Lower lobe of right lung (tissue), 2 donors: ENCODE measurements at regions not wholly inside any gene's neighbourhood (a gene's known extent, or its start where the extent isn't known, plus 50 kb on each side); places are given as distances from the start of the nearest gene placed in this dataset.
"Not testable (repeated sequence)": the region's sequence is repeated elsewhere in the genome, so short reads cannot be mapped to it uniquely, and the experiment has no call there.

ENCODE experiments used
- ATAC-seq, 2 donors: fragments of 200-7000 bp; cut with Tn5 transposase; one replicate each; pipeline ENCODE4 v1.9.1; 2020 to 2022; ENCODE audit warnings: mild to moderate bottlenecking in 2 of 2, moderate library complexity in 2 of 2
- DNase-seq: peaks from one replicate; pipeline ENCODE4 v3.0.0-alpha.2; 2020
- H3K27ac ChIP-seq: fragments of 200-600 bp; one replicate; pipeline ENCODE4 v1.8.0; 2022
- H3K27me3 ChIP-seq: fragments of 200-600 bp; one replicate; pipeline ENCODE4 v1.8.0; 2022; ENCODE audit warnings: low read depth
- H3K36me3 ChIP-seq: fragments of 200-600 bp; one replicate; pipeline ENCODE4 v1.8.0; 2022; ENCODE audit warnings: mild to moderate bottlenecking
- H3K4me1 ChIP-seq: fragments of 200-600 bp; one replicate; pipeline ENCODE4 v1.8.0; 2022
- H3K4me3 ChIP-seq: fragments of 200-600 bp; one replicate; pipeline ENCODE4 v1.8.0; 2022; ENCODE audit warnings: mild to moderate bottlenecking
- H3K9me3 ChIP-seq: fragments of 200-600 bp; one replicate; pipeline ENCODE4 v1.8.0; 2022
- CTCF ChIP-seq: fragments of 200-600 bp; IDR thresholded peaks from one replicate; pipeline ENCODE4 v1.8.0; 2022; ENCODE audit warnings: antibody characterized with exemption, mild to moderate bottlenecking
- intact Hi-C: fragments of 100-400 bp; cut with DNase I; formaldehyde crosslinking; loops from one replicate; pipeline ENCODE4 v1.11.0; 2022
- donor health status: DM: no; HTN: yes; CAD: no; lungs with severe emphysema.

GRCh38 chr22:26770624-26771023, 113.2 kb downstream of the MIAT start:
- Histone ChIP-seq H3K4me3 (no peak overlapping the region), H3K9me3 (peaks cover 3% of the 10 kb centered on the region), H3K36me3 (no peaks in the 10 kb centered on the region), H3K27me3 (no peaks in the 10 kb centered on the region), H3K4me1 (no peaks in the 10 kb centered on the region), H3K27ac (no peak overlapping the region)
- intact Hi-C loops: no loop called here
- DNase-seq: no peak
- ATAC-seq: no peak
- TF ChIP-seq CTCF: no peak

- H3K4me1 ChIP-seq, ATAC-seq, H3K27me3 ChIP-seq, DNase-seq, H3K4me3 ChIP-seq, H3K9me3 ChIP-seq, intact Hi-C loops, H3K27ac ChIP-seq: not testable (repeated sequence)
- peaks cover 11% of the 10 kb centered on the region for H3K36me3 ChIP-seq
Measured at GRCh38 chr22:26773054-26773453, 115.7 kb downstream of the MIAT start.

GRCh38 chr22:26775394-26775793, 118.0 kb downstream of the MIAT start:
- Histone ChIP-seq H3K36me3 (peaks cover 30% of the 10 kb centered on the region), H3K27me3 (no peaks in the 10 kb centered on the region), H3K4me3 (no peak overlapping the region), H3K9me3 (no peaks in the 10 kb centered on the region), H3K27ac (no peak overlapping the region), H3K4me1 (no peaks in the 10 kb centered on the region)
- DNase-seq (no peak), ATAC-seq (no peak)
- TF ChIP-seq CTCF: no peak
- intact Hi-C loops: no loop called here

GRCh38 chr22:26777156-26777801, 119.9 kb downstream of the MIAT start:
- H3K36me3 ChIP-seq: peaks cover 30% of the 10 kb centered on the region
- H3K27me3 ChIP-seq: no peaks in the 10 kb centered on the region
- DNase-seq (no peak), ATAC-seq (no peak)
- no peak for TF ChIP-seq CTCF
- H3K4me3 ChIP-seq: no peak overlapping the region
- H3K4me1 ChIP-seq: no peaks in the 10 kb centered on the region
- H3K27ac ChIP-seq: no peak overlapping the region
- no peaks in the 10 kb centered on the region for H3K9me3 ChIP-seq
- intact Hi-C loops: no loop called here

GRCh38 chr22:26778372-26778771, 121.0 kb downstream of the MIAT start:
- Histone ChIP-seq H3K36me3 (peaks cover 30% of the 10 kb centered on the region), H3K27ac (no peak overlapping the region), H3K27me3 (no peaks in the 10 kb centered on the region), H3K4me3 (no peak overlapping the region), H3K9me3 (no peaks in the 10 kb centered on the region), H3K4me1 (no peaks in the 10 kb centered on the region)
- intact Hi-C loops: no loop called here
- ATAC-seq (no peak), DNase-seq (no peak)
- no peak for TF ChIP-seq CTCF

- no peak overlapping the region for H3K4me3 ChIP-seq
- H3K36me3 ChIP-seq: peaks cover 30% of the 10 kb centered on the region
- H3K27ac ChIP-seq: no peak overlapping the region
- H3K27me3 ChIP-seq: no peaks in the 10 kb centered on the region
- H3K4me1 ChIP-seq: no peaks in the 10 kb centered on the region
- intact Hi-C loops: no loop called here
- no peak for ATAC-seq
- TF ChIP-seq CTCF: no peak
- no peak for DNase-seq
- H3K9me3 ChIP-seq: no peaks in the 10 kb centered on the region
Measured at GRCh38 chr22:26779108-26779507, 121.7 kb downstream of the MIAT start.
